GM12878 (cell line): ENCODE measurements at regions not wholly inside any gene's neighbourhood (a gene's known extent, or its start where the extent isn't known, plus 50 kb on each side); places are given as distances from the start of the nearest gene placed in this dataset.

Experiments
- ATAC-seq: fragments of 200-7000 bp; cut with Tn5 transposase; 3 replicates; pipeline ENCODE4 v1.9.1; 2020; ENCODE audit warnings: mild to moderate bottlenecking, moderate library complexity
- BruUV-seq: library from RNA; stranded (reverse); fragments of 400-500 nt; replicated peaks from 2 replicates; lab custom pipeline; 2021; lab: Mats Ljungman, UMichigan
- CTCF ChIA-PET: fragments of 300-600 bp; sonication (Branson Sonifier 250); formaldehyde crosslinking; extraction: SDS; loops from one replicate; lab custom pipeline; 2021; ENCODE audit warnings: inconsistent platforms; lab: Yijun Ruan, JAX
- POLR2A ChIA-PET: fragments of 350-600 bp; formaldehyde crosslinking; extraction: SDS; loops from one replicate; lab custom pipeline; 2021; ENCODE audit warnings: inconsistent platforms; lab: Charles Lee
- RAD21 ChIA-PET: fragments of 300-600 bp; sonication (Branson Sonifier 250); formaldehyde crosslinking; loops from one replicate; lab custom pipeline; 2023; ENCODE audit warnings: antibody characterized with exemption; ENCODE audit not compliant: unreplicated experiment; lab: Charles Lee
- SMC1A ChIA-PET: fragments of 300-600 bp; sonication (Branson Sonifier 250); formaldehyde crosslinking; loops from one replicate; lab custom pipeline; 2023; ENCODE audit not compliant: unreplicated experiment, uncharacterized antibody; lab: Charles Lee
- DNase-seq: peaks from one replicate; pipeline ENCODE4 v3.0.0-alpha.2; 2011; ENCODE audit warnings: low read depth, low spot score
- FAIRE-seq: peaks from 3 replicates; lab custom pipeline; 2011; peaks lifted over from hg19 to GRCh38; lab: Jason Lieb, UNC
- H2AFZ ChIP-seq: 2 replicates; pipeline ENCODE4 v1.6.0; 2011; ENCODE audit warnings: low read depth, low read length, control low read depth; ENCODE audit not compliant: control insufficient read depth
- H3K27ac ChIP-seq: 2 replicates; pipeline ENCODE4 v1.5.1; 2011; ENCODE audit warnings: control low read depth; ENCODE audit not compliant: control insufficient read depth, insufficient read depth
- H3K27me3 ChIP-seq, 2 experiments: replicated peaks in 1 of 2; 2 replicates each; pipeline versions ENCODE4 v1.6.0 to v1.6.1; 2011; ENCODE audit warnings: low read length in 1 of 2; ENCODE audit not compliant: control insufficient read depth in 2 of 2, insufficient read depth in 2 of 2
- H3K36me3 ChIP-seq, 2 experiments: 2 replicates each; pipeline ENCODE4 v1.5.1; 2011; ENCODE audit warnings: low read length in 1 of 2; ENCODE audit not compliant: control insufficient read depth in 2 of 2, insufficient read depth in 2 of 2
- H3K4me1 ChIP-seq: 2 replicates; pipeline ENCODE4 v1.6.1; 2011; ENCODE audit warnings: mild to moderate bottlenecking, low read length, moderate library complexity, mixed read lengths; ENCODE audit not compliant: control insufficient read depth, insufficient read depth
- H3K4me2 ChIP-seq: 2 replicates; pipeline ENCODE4 v1.6.0; 2011; ENCODE audit warnings: control low read depth; ENCODE audit not compliant: control insufficient read depth, insufficient read depth
- H3K4me3 ChIP-seq: fragments of 200-600 bp; sonication (generic); 2 replicates; pipeline ENCODE4 v1.5.1; 2016
- H3K79me2 ChIP-seq: 2 replicates; pipeline ENCODE4 v1.6.0; 2011; ENCODE audit warnings: low read length; ENCODE audit not compliant: control insufficient read depth, insufficient read depth
- H3K9ac ChIP-seq: 2 replicates; pipeline ENCODE4 v1.8.0; 2011; ENCODE audit warnings: low read length, control low read depth, mixed read lengths; ENCODE audit not compliant: control insufficient read depth, insufficient read depth
- H3K9me3 ChIP-seq: replicated peaks from 3 replicates; pipeline ENCODE4 v1.5.1; 2011; ENCODE audit warnings: mild to moderate bottlenecking, low read length; ENCODE audit not compliant: control insufficient read depth, insufficient read depth
- H4K20me1 ChIP-seq: 2 replicates; pipeline ENCODE4 v1.6.0; 2011; ENCODE audit not compliant: control insufficient read depth, insufficient read depth
- BCL11A ChIP-seq: IDR thresholded peaks from 2 replicates; pipeline ENCODE4 v1.6.1; 2011; ENCODE audit warnings: low read depth, low read length
- CREM ChIP-seq: IDR thresholded peaks from 2 replicates; pipeline ENCODE4 v1.6.1; 2014; ENCODE audit warnings: antibody characterized with exemption, low read depth
- HDGF ChIP-seq: fragments of 450-650 bp; IDR thresholded peaks from 2 replicates; pipeline ENCODE4 v1.6.1; 2016; ENCODE audit warnings: antibody characterized with exemption
- POLR2AphosphoS2 ChIP-seq: IDR thresholded peaks from 2 replicates; pipeline ENCODE4 v1.6.1; 2011; ENCODE audit warnings: low read depth, mild to moderate bottlenecking, low read length, improper control_type of control experiment, moderate library complexity
- SIN3A ChIP-seq: IDR thresholded peaks from 2 replicates; pipeline ENCODE4 v1.6.1; 2012; ENCODE audit warnings: low read depth, low read length, improper control_type of control experiment
- SKIL ChIP-seq: fragments of 450-650 bp; IDR thresholded peaks from 2 replicates; pipeline ENCODE4 v1.6.1; 2017; ENCODE audit warnings: mild to moderate bottlenecking, low read depth, inconsistent platforms; ENCODE audit not compliant: poor library complexity, severe bottlenecking
- TCF3 ChIP-seq: IDR thresholded peaks from 2 replicates; pipeline ENCODE4 v1.6.1; 2012; ENCODE audit warnings: low read depth, mild to moderate bottlenecking, low read length, borderline replicate concordance; ENCODE audit not compliant: insufficient read depth
- ZBTB4 ChIP-seq: fragments of 450-650 bp; formaldehyde crosslinking; IDR thresholded peaks from 2 replicates; pipeline ENCODE4 v1.4.0; 2022; ENCODE audit warnings: mild to moderate bottlenecking, moderate library complexity
- WGBS: methylation state at CpG from one replicate; pipeline ENCODE4 v1.1.6; 2016; ENCODE audit warnings: low lambda C conversion rate; ENCODE audit not compliant: insufficient replicate concordance, insufficient coverage; ENCODE audit errors: missing lambda C conversion rate; 5-methylcytosine and 5-hydroxymethylcytosine counted together
- in situ Hi-C: fragments of 300-500 bp; cut with MboI; formaldehyde crosslinking; loops from 9 replicates; pipeline ENCODE4 v1.14.3; 2018; ENCODE audit warnings: mixed read lengths
- intact Hi-C: fragments of 100-400 bp; cut with micrococcal nuclease; formaldehyde crosslinking; loops from one replicate; pipeline ENCODE4 v1.14.2; 2022; ENCODE audit not compliant: unreplicated experiment

GRCh38 chr10:128360783-128361182, 234.6 kb upstream of the MKI67 start:
- WGBS = 0% methylated on average over 3 of the region's 3 CpGs
- BruUV-seq = no TSS peak
- Histone ChIP-seq H3K79me2 (no peaks in the 10 kb centered on the region), H3K27ac (no peak overlapping the region), H3K4me1 (no peaks in the 10 kb centered on the region), H3K4me2 (no peak overlapping the region), H4K20me1 (no peaks in the 10 kb centered on the region), H3K36me3 (no peaks in the 10 kb centered on the region), H3K9me3 (no peaks in the 10 kb centered on the region), H3K27me3 (no peaks in the 10 kb centered on the region), H3K9ac (no peak overlapping the region), H3K4me3 (no peak overlapping the region), H2AFZ (no peak overlapping the region)
- SMC1A ChIA-PET = no interaction called here
- POLR2A ChIA-PET = no interaction called here
- CTCF ChIA-PET = no interaction called here
- TF ChIP-seq TCF3 (no peak), CREM (no peak), POLR2AphosphoS2 (no peak), HDGF (no peak), SKIL (no peak), SIN3A (no peak), BCL11A (no peak), ZBTB4 (CRISPR knock-in tag) (no peak)
- RAD21 ChIA-PET = no interaction called here
- in situ Hi-C loops (no loop called here), intact Hi-C loops (no loop called here)
- DNase-seq = no peak
- FAIRE-seq = no peak
- no peak for ATAC-seq
